A549 (cell line): ENCODE measurements at regions not wholly inside any gene's neighbourhood (a gene's known extent, or its start where the extent isn't known, plus 50 kb on each side); places are given as distances from the start of the nearest gene placed in this dataset.
A peak's percentile ranks its signal among the peaks of the same experiment; 100 is the strongest.

Source experiments
- ATAC-seq, 2 experiments: fragments of 200-7000 bp in 1 of 2; fragments of >200 bp in 1 of 2; cut with Nextera tagmentation in 1 of 2; cut with Tn5 transposase in 1 of 2; 3 replicates each; pipeline versions ENCODE4 v1.8.0 to v1.9.1; 2018 to 2020; ENCODE audit warnings: mild to moderate bottlenecking in 1 of 2, moderate library complexity in 1 of 2
- CTCF ChIA-PET: fragments of 300-600 bp; sonication (Branson Sonifier 250); formaldehyde crosslinking; extraction: SDS; loops from one replicate; lab custom pipeline; 2021; ENCODE audit warnings: antibody characterized with exemption, inconsistent platforms; lab: Yijun Ruan, JAX
- POLR2A ChIA-PET: fragments of 350-600 bp; formaldehyde crosslinking; extraction: SDS; loops from one replicate; lab custom pipeline; 2021; ENCODE audit warnings: antibody characterized with exemption, inconsistent platforms; lab: Yijun Ruan, JAX
- DNase-seq, 2 experiments: peaks; one replicate each; pipeline versions ENCODE4 v3.0.0 to v3.0.0-alpha.2; 2011 to 2016; ENCODE audit warnings: low read depth in 1 of 2, low spot score in 1 of 2
- FAIRE-seq: peaks from 2 replicates; lab custom pipeline; 2011; peaks lifted over from hg19 to GRCh38; lab: Jason Lieb, UNC
- H3K27ac ChIP-seq, 2 experiments: fragments of >200 bp; sonication (Bioruptor Twin); formaldehyde crosslinking; 3 replicates each; pipeline ENCODE4 v1.5.1; 2016 to 2017
- H3K4me1 ChIP-seq: fragments of >200 bp; sonication (Bioruptor Twin); formaldehyde crosslinking; 3 replicates; pipeline ENCODE4 v1.6.1; 2016
- H3K4me2 ChIP-seq: fragments of >200 bp; sonication (Bioruptor Twin); formaldehyde crosslinking; 3 replicates; pipeline ENCODE4 v1.6.1; 2016
- H3K4me3 ChIP-seq: fragments of >200 bp; sonication (Bioruptor Twin); formaldehyde crosslinking; 3 replicates; pipeline ENCODE4 v1.5.1; 2016
- H3K9me3 ChIP-seq: fragments of >200 bp; sonication (Bioruptor Twin); formaldehyde crosslinking; 3 replicates; pipeline ENCODE4 v1.6.1; 2016
- CBX8 ChIP-seq: fragments of 200-600 bp; sonication (generic); IDR thresholded peaks from 2 replicates; pipeline ENCODE4 v1.6.1; 2016
- CEBPB ChIP-seq, 2 experiments: fragments of >200 bp in 1 of 2; sonication (Bioruptor Twin) in 1 of 2; formaldehyde crosslinking in 1 of 2; IDR thresholded peaks; 2 replicates each; pipeline ENCODE4 v1.6.1; 2012 to 2016
- E2F6 ChIP-seq: IDR thresholded peaks from 2 replicates; pipeline ENCODE4 v1.6.1; 2012; ENCODE audit warnings: low read depth, borderline replicate concordance
- EHF ChIP-seq: fragments of 250-450 bp; sonication (Bioruptor Pico); IDR thresholded peaks from 2 replicates; pipeline ENCODE4 v1.5.0; 2020; ENCODE audit warnings: mild to moderate bottlenecking
- ESRRA ChIP-seq: fragments of 150-350 bp; IDR thresholded peaks from 2 replicates; pipeline ENCODE4 v1.6.1; 2014; ENCODE audit warnings: mild to moderate bottlenecking, low read length, borderline replicate concordance
- FOSB ChIP-seq: fragments of 250-450 bp; sonication (Bioruptor Pico); IDR thresholded peaks from 2 replicates; pipeline ENCODE4 v1.5.0; 2020; ENCODE audit warnings: mild to moderate bottlenecking, moderate library complexity
- FOSL2 ChIP-seq, 2 experiments: fragments of 450-650 bp in 1 of 2; fragments of >200 bp in 1 of 2; sonication (Bioruptor Twin) in 1 of 2; formaldehyde crosslinking; IDR thresholded peaks; 2 replicates each; pipeline versions ENCODE4 v1.5.0 to v1.6.1; 2016 to 2020; ENCODE audit warnings: mild to moderate bottlenecking in 1 of 2, moderate library complexity in 1 of 2
- HDAC2 ChIP-seq: fragments of 200-600 bp; sonication (generic); IDR thresholded peaks from 2 replicates; pipeline ENCODE4 v1.6.1; 2016
- HMGXB4 ChIP-seq: fragments of 250-450 bp; sonication (Bioruptor Pico); IDR thresholded peaks from 2 replicates; pipeline ENCODE4 v1.5.0; 2021; ENCODE audit warnings: mild to moderate bottlenecking, moderate library complexity, borderline replicate concordance
- HOXA7 ChIP-seq: fragments of 250-450 bp; sonication (Bioruptor Pico); IDR thresholded peaks from 2 replicates; pipeline ENCODE4 v1.5.0; 2020; ENCODE audit warnings: mild to moderate bottlenecking, moderate library complexity
- HOXB13 ChIP-seq: fragments of 250-450 bp; sonication (Bioruptor Pico); IDR thresholded peaks from 2 replicates; pipeline ENCODE4 v1.5.0; 2020; ENCODE audit warnings: low read depth, mild to moderate bottlenecking, moderate library complexity
- HOXB5 ChIP-seq: fragments of 250-450 bp; sonication (Bioruptor Pico); IDR thresholded peaks from 2 replicates; pipeline ENCODE4 v1.5.0; 2020; ENCODE audit warnings: mild to moderate bottlenecking, moderate library complexity
- JUN ChIP-seq, 2 experiments: fragments of >200 bp; sonication (Bioruptor Twin); formaldehyde crosslinking; IDR thresholded peaks; 2 replicates in 1 of 2; 3 replicates in 1 of 2; pipeline ENCODE4 v1.6.1; 2016 to 2017
- JUNB ChIP-seq: fragments of >200 bp; sonication (Bioruptor Twin); formaldehyde crosslinking; IDR thresholded peaks from 2 replicates; pipeline ENCODE4 v1.6.1; 2016
- MAX ChIP-seq: IDR thresholded peaks from 2 replicates; pipeline ENCODE4 v1.6.1; 2012
- MAZ ChIP-seq: fragments of 150-350 bp; IDR thresholded peaks from 2 replicates; pipeline ENCODE4 v1.6.1; 2014; ENCODE audit warnings: antibody characterized with exemption, low read depth, low read length, borderline replicate concordance
- NFE2L2 ChIP-seq: fragments of 150-350 bp; conservative IDR thresholded peaks from 2 replicates; pipeline ENCODE4 v1.6.1; 2014; ENCODE audit warnings: low read length
- NR3C1 ChIP-seq: fragments of >200 bp; sonication (Bioruptor Twin); formaldehyde crosslinking; IDR thresholded peaks from 3 replicates; pipeline ENCODE4 v1.6.1; 2017
- POLR2A ChIP-seq: IDR thresholded peaks from 2 replicates; pipeline ENCODE4 v1.6.1; 2012; ENCODE audit warnings: mild to moderate bottlenecking, low read length
- RAD21 ChIP-seq, 2 experiments: fragments of >200 bp in 1 of 2; sonication (Bioruptor Twin) in 1 of 2; formaldehyde crosslinking in 1 of 2; IDR thresholded peaks in 1 of 2; conservative IDR thresholded peaks in 1 of 2; 2 replicates in 1 of 2; 3 replicates in 1 of 2; pipeline ENCODE4 v1.6.1; 2012 to 2018; ENCODE audit warnings: inconsistent platforms in 1 of 2
- RARB ChIP-seq: fragments of 250-450 bp; sonication (Bioruptor Pico); IDR thresholded peaks from 2 replicates; pipeline ENCODE4 v1.8.0; 2021; ENCODE audit warnings: mild to moderate bottlenecking, moderate library complexity
- REST ChIP-seq: fragments of 200-600 bp; sonication (generic); IDR thresholded peaks from 2 replicates; pipeline ENCODE4 v1.6.1; 2016; ENCODE audit warnings: antibody characterized with exemption, mild to moderate bottlenecking, moderate library complexity
- RNF2 ChIP-seq: fragments of 200-600 bp; sonication (generic); IDR thresholded peaks from 2 replicates; pipeline ENCODE4 v1.6.1; 2016; ENCODE audit warnings: low read depth, mild to moderate bottlenecking, antibody characterized with exemption, moderate library complexity, borderline replicate concordance
- SMC3 ChIP-seq: fragments of >200 bp; sonication (Bioruptor Twin); formaldehyde crosslinking; IDR thresholded peaks from 3 replicates; pipeline ENCODE4 v1.6.1; 2018; ENCODE audit warnings: inconsistent platforms
- TP53 ChIP-seq: fragments of 250-450 bp; sonication (Bioruptor Pico); IDR thresholded peaks from 2 replicates; pipeline ENCODE4 v1.5.0; 2021; ENCODE audit warnings: mild to moderate bottlenecking, moderate library complexity
- USF2 ChIP-seq: fragments of 450-650 bp; IDR thresholded peaks from 2 replicates; pipeline ENCODE4 v1.6.1; 2014; ENCODE audit warnings: antibody characterized with exemption
- ZC3H11A ChIP-seq: fragments of 450-650 bp; IDR thresholded peaks from 2 replicates; pipeline ENCODE4 v1.6.1; 2014; ENCODE audit warnings: antibody characterized with exemption, mild to moderate bottlenecking
- ZFP36 ChIP-seq: fragments of 450-650 bp; IDR thresholded peaks from 2 replicates; pipeline ENCODE4 v1.6.1; 2014; ENCODE audit warnings: borderline replicate concordance; ENCODE audit not compliant: partially characterized antibody
- WGBS: methylation state at CpG from one replicate; pipeline ENCODE4 v1.1.6; 2017; ENCODE audit errors: missing lambda C conversion rate; 5-methylcytosine and 5-hydroxymethylcytosine counted together

- WGBS = 73% methylated on average over 1 of the region's 1 CpG
- TF ChIP-seq FOSL2 (IDR thresholded peaks at IDR 0.05) (no peak), FOSL2 (CRISPR knock-in tag; IDR thresholded peaks at IDR 0.05) (peak; percentile 31; the same call in 1 of the 2 replicates), HMGXB4 (no peak)
- Histone ChIP-seq H3K4me1 (no peaks in the 10 kb centered on the region), H3K4me2 (no peak overlapping the region), H3K27ac (no peak overlapping the region), H3K9me3 (no peaks in the 10 kb centered on the region), H3K4me3 (no peak overlapping the region)
- ATAC-seq = no peak
- ChIA-PET CTCF (interaction anchor here (1.1 kb wide), 1 partner anchor 27 kb away, joined by 3 read pairs; no protein-coding TSS in a partner anchor), POLR2A (no interaction called here)
- no peak for DNase-seq
- FAIRE-seq = no peak
These were observed 72.8 kb upstream of the MAP10 start for GRCh38 chr1:232732344-232732910.

- Histone ChIP-seq H3K4me1 (no peaks in the 10 kb centered on the region), H3K4me2 (no peak overlapping the region)
- FAIRE-seq = no peak
- 31% methylated on average over 2 of the region's 2 CpGs for WGBS
- TF ChIP-seq MAX = no peak
- no peak for TF ChIP-seq ESRRA
- TF ChIP-seq NFE2L2 = no peak
- no peak for TF ChIP-seq RARB (CRISPR knock-in tag)
- TF ChIP-seq NR3C1 = no peak
- no peak for TF ChIP-seq MAZ
- TF ChIP-seq JUNB = no peak
- no peak for TF ChIP-seq HOXB13 (CRISPR knock-in tag)
- TF ChIP-seq FOSB (CRISPR knock-in tag) = no peak
- TF ChIP-seq JUN (IDR thresholded peaks at IDR 0.05) = no peak
- TF ChIP-seq CBX8 = no peak
- TF ChIP-seq HOXB5 (CRISPR knock-in tag) = no peak
- no peak for TF ChIP-seq ZC3H11A
- no peak for TF ChIP-seq POLR2A
- TF ChIP-seq EHF = no peak
- TF ChIP-seq, all 56 proteins: peak for 0
- POLR2A ChIA-PET = no interaction called here
- Histone ChIP-seq H3K9me3 (no peaks in the 10 kb centered on the region), H3K27ac (no peak overlapping the region), H3K4me3 (no peak overlapping the region)
- no peak for ATAC-seq
- CTCF ChIA-PET = interaction anchor here (0.9 to 1.3 kb wide), 2 partner anchors 14 to 101 kb away, joined by 3 read pairs; no protein-coding TSS in a partner anchor
- DNase-seq = no peak
These were observed 67.3 kb upstream of the MAP10 start for GRCh38 chr1:232737917-232738316.

GRCh38 chr1:232743999-232744398 lies 61.2 kb upstream of the MAP10 start:
- H3K4me3 ChIP-seq = no peak overlapping the region
- WGBS = 72% methylated on average over 1 of the region's 1 CpG
- FAIRE-seq (no peak), DNase-seq (no peak), ATAC-seq (no peak)
- H3K9me3 ChIP-seq = peaks cover 19% of the 10 kb centered on the region
- no peaks in the 10 kb centered on the region for H3K4me1 ChIP-seq
- H3K27ac ChIP-seq = no peak overlapping the region
- no peak overlapping the region for H3K4me2 ChIP-seq
- CTCF ChIA-PET = no interaction called here
- POLR2A ChIA-PET = no interaction called here
- TF ChIP-seq EHF = no peak
- TF ChIP-seq HDAC2 = no peak
- no peak for TF ChIP-seq E2F6
- TF ChIP-seq RAD21 (conservative IDR thresholded peaks at IDR 0.05 in 1 of 2, IDR thresholded peaks at IDR 0.05 in 1 of 2) = no peak
- no peak for TF ChIP-seq JUN (IDR thresholded peaks at IDR 0.05)
- TF ChIP-seq CBX8 = no peak
- TF ChIP-seq FOSB (CRISPR knock-in tag) = no peak
- TF ChIP-seq NR3C1 = no peak
- no peak for TF ChIP-seq CEBPB (IDR thresholded peaks at IDR 0.05)
- TF ChIP-seq MAZ = no peak
- no peak for TF ChIP-seq USF2
- no peak for TF ChIP-seq TP53 (CRISPR knock-in tag)
- TF ChIP-seq ESRRA = no peak
- no peak for TF ChIP-seq RNF2
- TF ChIP-seq HOXA7 (CRISPR knock-in tag) = no peak
- TF ChIP-seq ZFP36 = no peak
- TF ChIP-seq REST = no peak
- no peak for TF ChIP-seq SMC3
